ENCODE measurements at regions not wholly inside any gene's neighbourhood (a gene's known extent, or its start where the extent isn't known, plus 50 kb on each side); places are given as distances from the start of the nearest gene placed in this dataset.

DNA sequence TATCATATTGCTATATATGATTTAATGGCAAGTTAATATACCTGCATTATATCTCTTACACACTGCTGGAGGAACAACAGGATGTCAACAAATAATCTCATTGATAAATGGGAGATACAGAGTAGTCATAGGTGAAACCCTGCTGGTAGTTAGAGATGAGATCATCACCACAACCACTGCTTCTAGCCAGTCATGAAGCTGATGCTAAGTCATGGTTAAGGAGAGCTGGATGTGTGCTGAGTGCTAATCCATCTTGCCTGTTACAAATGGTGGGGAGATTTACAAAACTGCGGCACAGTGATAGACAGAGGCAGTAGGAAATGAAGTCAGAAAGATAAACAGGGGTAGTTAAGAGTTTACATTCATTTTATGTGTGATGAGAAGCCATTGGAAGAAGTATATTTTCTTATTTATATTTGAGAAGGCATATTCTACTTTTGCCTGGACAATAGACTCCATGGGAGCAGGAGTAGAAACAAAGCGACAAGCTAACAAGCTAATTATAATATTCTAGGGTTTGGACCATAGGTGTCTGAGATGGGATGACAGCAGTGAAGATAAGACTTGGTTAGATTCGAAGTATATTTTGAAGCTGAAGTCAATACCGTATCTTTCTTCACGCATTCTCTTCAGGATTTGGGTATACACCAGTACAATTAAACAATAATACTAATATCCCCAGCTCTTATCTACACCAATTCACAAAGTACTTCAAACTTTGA, 78.0 kb upstream of the TRPC4 start:
- Histone ChIP-seq H3K36me3 (ENCODE audit: control insufficient read depth in 1 of 2, insufficient read depth in 2 of 2, low read depth in 1 of 2, low read length in 2 of 2) (no peaks in the 10 kb centered on the region), H3K4me2 (ENCODE audit: low read length, poor library complexity, severe bottlenecking) (no peak overlapping the region), H3K4me1 (ENCODE audit: control insufficient read depth, insufficient read depth, low read depth, low read length) (no peaks in the 10 kb centered on the region), H3K4ac (ENCODE audit: low read depth in 1 of 2, low read length in 2 of 2) (no peak overlapping the region), H2BK120ac (ENCODE audit: low read depth, low read length) (no peak overlapping the region), H3K23ac (ENCODE audit: low read length in 2 of 2) (no peak overlapping the region), H2AFZ (ENCODE audit: low read depth, low read length) (no peak overlapping the region), H2BK5ac (ENCODE audit: low read depth, low read length, poor library complexity, severe bottlenecking) (no peak overlapping the region), H3K9ac (ENCODE audit: low read length) (no peak overlapping the region), H2BK12ac (ENCODE audit: low read length in 2 of 2) (no peak overlapping the region), H3K27me3 (ENCODE audit: control insufficient read depth in 1 of 2, insufficient read depth in 1 of 2, low read length in 2 of 2) (no peaks in the 10 kb centered on the region), H3K79me1 (replicated peaks; ENCODE audit: low read length, poor library complexity, severe bottlenecking) (no peaks in the 10 kb centered on the region), H3K4me3 (ENCODE audit: insufficient read depth in 1 of 2, low read depth in 1 of 2, low read length in 2 of 2) (no peak overlapping the region), H4K8ac (ENCODE audit: low read length) (no peak overlapping the region), H2AK5ac (ENCODE audit: low read length, severe bottlenecking) (no peak overlapping the region), H3K9me3 (ENCODE audit: control insufficient read depth, low read length) (no peaks in the 10 kb centered on the region), H3K18ac (ENCODE audit: low read depth in 1 of 2, low read length in 2 of 2) (no peak overlapping the region), H3K14ac (ENCODE audit: low read length in 2 of 2) (no peak overlapping the region), H4K91ac (ENCODE audit: low read length) (no peak overlapping the region), H3K27ac (ENCODE audit: low read length, poor library complexity, severe bottlenecking) (no peak overlapping the region), H2BK15ac (ENCODE audit: low read depth, poor library complexity, severe bottlenecking) (no peak overlapping the region)
- DNase-seq, result no peak
- 96% methylated on average over 5 of the region's 5 CpGs for WGBS

DNA sequence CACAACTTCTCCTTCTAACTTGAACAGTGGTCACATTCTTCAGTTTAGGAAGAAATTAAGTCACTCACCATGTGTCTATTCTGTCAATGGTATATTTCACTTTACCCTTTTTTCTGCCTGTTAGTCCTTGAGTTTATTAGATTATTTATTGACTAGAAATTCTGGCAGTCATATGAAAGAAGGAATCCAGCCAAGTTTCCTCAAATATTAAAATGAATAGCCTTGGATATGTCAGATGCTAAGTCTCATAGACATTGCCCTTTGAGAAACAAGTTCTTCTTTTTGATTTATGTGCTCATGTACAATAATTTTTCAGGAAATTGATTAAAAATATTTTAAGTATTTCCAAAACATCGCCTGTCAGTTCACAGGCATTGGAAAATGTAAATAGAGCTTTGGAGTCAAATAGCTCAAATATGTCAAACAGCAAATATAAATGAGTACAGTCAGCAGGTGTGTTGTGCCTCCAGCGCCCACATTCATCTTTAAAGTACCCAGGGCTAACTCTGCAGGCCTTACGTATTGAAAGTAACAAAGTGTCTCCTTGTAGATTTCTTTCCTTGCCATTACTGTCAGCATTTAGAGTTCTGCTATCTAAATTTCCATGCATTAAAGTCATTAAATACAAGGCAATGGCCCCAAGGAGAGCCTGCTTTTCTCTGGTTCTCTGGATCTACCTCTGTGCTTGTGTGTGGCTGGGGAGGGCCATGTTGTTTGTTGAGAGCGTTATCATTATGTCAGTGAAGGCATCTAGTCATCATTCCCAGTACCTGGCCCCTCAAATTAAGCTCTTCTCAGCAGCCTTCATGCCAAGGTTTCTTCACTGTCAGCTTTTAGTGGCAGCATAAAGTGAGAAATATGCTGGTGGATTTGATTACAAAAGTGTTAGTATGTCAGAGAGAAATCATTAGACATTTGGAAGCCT, 76.3 kb upstream of the TRPC4 start:
- Histone ChIP-seq H4K91ac (ENCODE audit: low read length) (no peak overlapping the region), H3K4me1 (ENCODE audit: control insufficient read depth, insufficient read depth, low read depth, low read length) (no peaks in the 10 kb centered on the region), H2AK5ac (ENCODE audit: low read length, severe bottlenecking) (no peak overlapping the region), H3K9me3 (ENCODE audit: control insufficient read depth, low read length) (no peaks in the 10 kb centered on the region), H3K27me3 (ENCODE audit: control insufficient read depth in 1 of 2, insufficient read depth in 1 of 2, low read length in 2 of 2) (no peaks in the 10 kb centered on the region), H3K36me3 (ENCODE audit: control insufficient read depth in 1 of 2, insufficient read depth in 2 of 2, low read depth in 1 of 2, low read length in 2 of 2) (no peaks in the 10 kb centered on the region), H4K8ac (ENCODE audit: low read length) (no peak overlapping the region), H3K4me3 (ENCODE audit: insufficient read depth in 1 of 2, low read depth in 1 of 2, low read length in 2 of 2) (no peak overlapping the region), H2BK15ac (ENCODE audit: low read depth, poor library complexity, severe bottlenecking) (no peak overlapping the region), H2BK120ac (ENCODE audit: low read depth, low read length) (no peak overlapping the region), H3K23ac (ENCODE audit: low read length in 2 of 2) (no peak overlapping the region), H3K79me1 (replicated peaks; ENCODE audit: low read length, poor library complexity, severe bottlenecking) (no peaks in the 10 kb centered on the region), H2BK5ac (ENCODE audit: low read depth, low read length, poor library complexity, severe bottlenecking) (no peak overlapping the region), H2BK12ac (ENCODE audit: low read length in 2 of 2) (no peak overlapping the region), H3K4ac (ENCODE audit: low read depth in 1 of 2, low read length in 2 of 2) (no peak overlapping the region), H2AFZ (ENCODE audit: low read depth, low read length) (no peak overlapping the region), H3K18ac (ENCODE audit: low read depth in 1 of 2, low read length in 2 of 2) (no peak overlapping the region), H3K9ac (ENCODE audit: low read length) (no peak overlapping the region), H3K4me2 (ENCODE audit: low read length, poor library complexity, severe bottlenecking) (no peak overlapping the region), H3K14ac (ENCODE audit: low read length in 2 of 2) (no peak overlapping the region), H3K27ac (ENCODE audit: low read length, poor library complexity, severe bottlenecking) (no peak overlapping the region)
- no peak for DNase-seq
- 96% methylated on average over 3 of the region's 4 CpGs for WGBS

DNA sequence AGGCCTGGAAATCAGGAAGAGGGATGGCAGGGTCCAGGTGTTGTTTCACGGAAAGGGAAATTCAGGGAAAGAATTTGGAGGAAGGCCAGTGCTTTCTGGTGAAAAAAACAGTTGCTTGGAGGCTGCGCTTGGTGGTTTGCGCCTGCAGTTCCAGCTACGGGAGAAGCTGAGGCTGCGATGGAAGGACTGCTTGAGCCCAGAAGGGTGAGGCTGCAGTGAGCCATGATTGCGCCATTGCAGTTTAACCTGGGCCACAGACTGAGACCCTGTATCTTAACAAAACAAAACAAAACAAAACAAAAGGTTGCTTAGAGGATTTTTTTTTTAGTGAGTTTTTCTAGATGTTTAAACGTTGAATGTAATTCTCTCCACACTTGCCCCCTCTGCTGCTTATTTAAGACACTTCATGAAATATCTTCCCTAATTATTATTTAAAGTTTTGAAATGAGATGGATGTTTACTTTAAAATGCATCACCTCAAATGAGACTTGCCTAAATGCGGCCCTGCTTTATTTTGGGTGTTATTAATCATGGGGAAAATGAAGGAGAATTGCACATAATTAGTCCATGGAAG, 75.4 kb upstream of the TRPC4 start:
- DNase-seq, result peak; percentile 4
- Histone ChIP-seq H3K9me3 (ENCODE audit: control insufficient read depth, low read length) (no peaks in the 10 kb centered on the region), H2BK120ac (ENCODE audit: low read depth, low read length) (no peak overlapping the region), H3K4me1 (ENCODE audit: control insufficient read depth, insufficient read depth, low read depth, low read length) (no peaks in the 10 kb centered on the region), H3K4ac (ENCODE audit: low read depth in 1 of 2, low read length in 2 of 2) (no peak overlapping the region), H3K4me3 (ENCODE audit: insufficient read depth in 1 of 2, low read depth in 1 of 2, low read length in 2 of 2) (no peak overlapping the region), H3K36me3 (ENCODE audit: control insufficient read depth in 1 of 2, insufficient read depth in 2 of 2, low read depth in 1 of 2, low read length in 2 of 2) (no peaks in the 10 kb centered on the region), H3K18ac (ENCODE audit: low read depth in 1 of 2, low read length in 2 of 2) (no peak overlapping the region), H3K4me2 (ENCODE audit: low read length, poor library complexity, severe bottlenecking) (no peak overlapping the region), H2AFZ (ENCODE audit: low read depth, low read length) (no peak overlapping the region), H3K23ac (ENCODE audit: low read length in 2 of 2) (no peak overlapping the region), H3K27ac (ENCODE audit: low read length, poor library complexity, severe bottlenecking) (no peak overlapping the region), H2BK5ac (ENCODE audit: low read depth, low read length, poor library complexity, severe bottlenecking) (no peak overlapping the region), H3K9ac (ENCODE audit: low read length) (no peak overlapping the region), H2AK5ac (ENCODE audit: low read length, severe bottlenecking) (no peak overlapping the region), H3K79me1 (replicated peaks; ENCODE audit: low read length, poor library complexity, severe bottlenecking) (no peaks in the 10 kb centered on the region), H2BK15ac (ENCODE audit: low read depth, poor library complexity, severe bottlenecking) (no peak overlapping the region), H3K14ac (ENCODE audit: low read length in 2 of 2) (no peak overlapping the region), H3K27me3 (ENCODE audit: control insufficient read depth in 1 of 2, insufficient read depth in 1 of 2, low read length in 2 of 2) (no peaks in the 10 kb centered on the region), H4K8ac (ENCODE audit: low read length) (no peak overlapping the region), H2BK12ac (ENCODE audit: low read length in 2 of 2) (no peak overlapping the region), H4K91ac (ENCODE audit: low read length) (no peak overlapping the region)
- WGBS, result 96% methylated on average over 6 of the region's 8 CpGs

All from mesenchymal stem cell (in vitro differentiated cells and primary cell).